ENCODE measurements at regions not wholly inside any gene's neighbourhood (a gene's known extent, or its start where the extent isn't known, plus 50 kb on each side); places are given as distances from the start of the nearest gene placed in this dataset.
"Not testable (repeated sequence)": the region's sequence is repeated elsewhere in the genome, so short reads cannot be mapped to it uniquely, and the experiment has no call there.

- no peaks in the 10 kb centered on the region for H3K36me3 ChIP-seq (replicated peaks)
- in situ Hi-C loops (cut with MboI; ENCODE audit: low sequenced_read_pairs): no loop called here
- H3K4me3 ChIP-seq: no peak overlapping the region
- H3K4me1 ChIP-seq: no peaks in the 10 kb centered on the region
- peaks cover 4% of the 10 kb centered on the region; the same call in 1 of the 2 replicates for H3K27me3 ChIP-seq (ENCODE audit: low read depth)
- H3K9me3 ChIP-seq: no peaks in the 10 kb centered on the region
- DNase-seq (ENCODE audit: low spot score in 2 of 2): no peak
These were observed 316.6 kb upstream of the KIAA1217 start for GRCh38 chr10:23892296-23892695.

DNA sequence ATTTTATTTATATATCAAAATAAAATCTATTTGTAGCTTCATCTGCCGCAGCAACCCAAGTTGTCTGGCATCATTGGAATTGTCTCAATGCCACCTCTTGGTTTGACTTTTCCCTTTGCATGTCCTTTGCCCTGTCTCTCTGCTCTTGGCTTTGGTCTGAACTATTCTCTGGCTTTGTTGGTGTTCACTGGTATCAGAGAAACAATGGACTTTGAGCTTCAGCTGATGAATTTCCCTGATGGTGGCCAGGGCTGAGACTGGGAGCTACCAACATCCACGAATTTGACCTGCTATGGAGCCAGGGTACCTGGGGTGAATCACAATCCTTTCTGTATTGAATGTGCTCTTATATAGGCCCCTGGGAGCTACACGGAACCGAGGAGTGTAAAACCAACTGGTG is 311.7 kb upstream of the KIAA1217 start:
- H3K4me3 ChIP-seq: no peak overlapping the region
- H3K27me3 ChIP-seq (ENCODE audit: low read depth): no peaks in the 10 kb centered on the region
- H3K9me3 ChIP-seq: no peaks in the 10 kb centered on the region
- H3K4me1 ChIP-seq: no peaks in the 10 kb centered on the region
- in situ Hi-C loops (cut with MboI; ENCODE audit: low sequenced_read_pairs): no loop called here
- no peak for DNase-seq (ENCODE audit: low spot score in 2 of 2)
- no peaks in the 10 kb centered on the region for H3K36me3 ChIP-seq (replicated peaks)

- no peaks in the 10 kb centered on the region for H3K36me3 ChIP-seq (replicated peaks)
- no peaks in the 10 kb centered on the region for H3K4me1 ChIP-seq
- in situ Hi-C loops (cut with MboI; ENCODE audit: low sequenced_read_pairs): no loop called here
- no peaks in the 10 kb centered on the region for H3K27me3 ChIP-seq (ENCODE audit: low read depth)
- no peak for DNase-seq (ENCODE audit: low spot score in 2 of 2)
- H3K9me3 ChIP-seq: no peaks in the 10 kb centered on the region
- no peak overlapping the region for H3K4me3 ChIP-seq
These were observed 311.1 kb upstream of the KIAA1217 start for GRCh38 chr10:23897861-23898260.

DNA sequence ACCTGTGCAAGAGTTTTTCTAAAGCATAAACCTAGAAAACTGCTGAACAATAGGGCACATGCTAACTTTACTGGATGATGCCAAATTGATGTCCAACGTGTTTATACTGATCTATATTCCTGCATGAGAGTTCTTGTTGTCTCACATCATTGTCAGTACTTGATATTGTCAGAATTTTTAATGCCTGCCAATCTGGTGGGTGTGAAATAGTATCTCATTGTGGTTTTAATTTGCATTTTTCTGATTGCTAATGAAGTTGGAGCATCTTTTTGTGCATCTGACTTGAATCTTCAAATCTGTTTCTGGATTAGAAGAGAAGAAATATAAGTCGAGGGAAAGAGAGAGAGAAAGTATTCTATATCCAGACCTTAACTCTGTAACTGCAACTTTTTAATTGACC is 309.8 kb upstream of the KIAA1217 start:
- Histone ChIP-seq H3K27me3 (ENCODE audit: low read depth) (no peaks in the 10 kb centered on the region), H3K4me1 (no peaks in the 10 kb centered on the region), H3K9me3 (no peaks in the 10 kb centered on the region), H3K36me3 (replicated peaks) (no peaks in the 10 kb centered on the region), H3K4me3 (no peak overlapping the region)
- no peak for DNase-seq (ENCODE audit: low spot score in 2 of 2)
- in situ Hi-C loops (cut with MboI; ENCODE audit: low sequenced_read_pairs): no loop called here

DNA sequence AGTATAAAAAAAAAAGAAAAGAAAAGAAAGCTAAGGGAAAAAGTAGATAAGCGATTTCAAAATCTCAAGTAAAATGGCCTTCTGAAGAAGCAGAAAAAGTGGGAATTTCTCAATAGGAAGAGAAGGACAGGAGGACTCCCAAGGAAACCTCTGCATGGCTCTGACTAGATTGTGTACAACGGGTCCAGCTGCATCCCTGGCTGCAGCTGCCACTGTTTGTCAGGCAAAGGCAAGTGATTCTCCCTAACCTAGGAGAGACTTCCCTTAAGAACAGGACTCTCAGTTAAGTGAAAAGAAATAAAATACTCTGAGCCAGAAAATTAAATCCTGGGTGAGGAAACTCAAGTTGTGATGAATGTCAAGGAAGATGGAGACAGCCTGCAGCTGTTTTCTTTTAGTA is 298.6 kb upstream of the KIAA1217 start:
- Histone ChIP-seq H3K36me3 (replicated peaks) (no peaks in the 10 kb centered on the region), H3K27me3 (ENCODE audit: low read depth) (no peaks in the 10 kb centered on the region), H3K4me3 (no peak overlapping the region), H3K9me3 (no peaks in the 10 kb centered on the region), H3K4me1 (no peaks in the 10 kb centered on the region)
- in situ Hi-C loops (cut with MboI; ENCODE audit: low sequenced_read_pairs): no loop called here
- DNase-seq (ENCODE audit: low spot score in 2 of 2): no peak

- in situ Hi-C loops (cut with MboI; ENCODE audit: low sequenced_read_pairs): no loop called here
- H3K4me1 ChIP-seq: no peaks in the 10 kb centered on the region
- no peak for DNase-seq (ENCODE audit: low spot score in 2 of 2)
- no peaks in the 10 kb centered on the region for H3K9me3 ChIP-seq
- 0 out of 2 replicates have a peak, but pooled peaks cover 4% of the 10 kb centered on the region for H3K27me3 ChIP-seq (ENCODE audit: low read depth)
- no peak overlapping the region for H3K4me3 ChIP-seq
- no peaks in the 10 kb centered on the region for H3K36me3 ChIP-seq (replicated peaks)
These were observed 296.0 kb upstream of the KIAA1217 start for GRCh38 chr10:23912884-23913404.

DNA sequence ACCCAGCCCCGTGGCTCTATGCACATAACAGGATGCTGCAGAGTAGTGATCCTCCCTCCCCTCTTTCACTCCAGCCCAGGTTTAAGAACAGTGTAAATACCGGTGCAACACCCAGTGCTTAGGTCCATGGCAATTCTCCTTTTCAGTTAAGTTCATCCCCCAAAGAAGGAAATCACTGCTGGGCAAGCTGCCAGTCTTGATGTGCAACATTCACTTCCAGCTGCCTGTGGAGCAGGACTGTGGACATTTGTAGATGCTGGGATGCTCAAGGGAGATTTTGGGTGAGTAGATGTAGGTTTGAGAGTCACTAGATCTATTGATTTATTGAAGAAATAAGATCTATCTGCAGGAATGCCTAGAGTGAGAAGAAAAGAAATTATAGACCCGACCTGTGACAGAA is 294.3 kb upstream of the KIAA1217 start:
- H3K36me3 ChIP-seq (replicated peaks): no peaks in the 10 kb centered on the region
- in situ Hi-C loops (cut with MboI; ENCODE audit: low sequenced_read_pairs): no loop called here
- H3K27me3 ChIP-seq (ENCODE audit: low read depth): 0 out of 2 replicates have a peak, but pooled peaks cover 4% of the 10 kb centered on the region
- DNase-seq (ENCODE audit: low spot score in 2 of 2): no peak
- H3K4me3 ChIP-seq: no peak overlapping the region
- no peaks in the 10 kb centered on the region for H3K4me1 ChIP-seq
- no peaks in the 10 kb centered on the region for H3K9me3 ChIP-seq

- in situ Hi-C loops (cut with MboI; ENCODE audit: low sequenced_read_pairs): no loop called here
- Histone ChIP-seq H3K4me3 (no peak overlapping the region), H3K36me3 (replicated peaks) (no peaks in the 10 kb centered on the region), H3K9me3 (no peaks in the 10 kb centered on the region), H3K27me3 (ENCODE audit: low read depth) (0 out of 2 replicates have a peak, but pooled peaks cover 4% of the 10 kb centered on the region), H3K4me1 (no peaks in the 10 kb centered on the region)
- no peak for DNase-seq (ENCODE audit: low spot score in 2 of 2)
These were observed 291.6 kb upstream of the KIAA1217 start for GRCh38 chr10:23917251-23917840.

GRCh38 chr10:23918090-23918723 is 290.7 kb upstream of the KIAA1217 start:
- Histone ChIP-seq H3K4me1 (no peaks in the 10 kb centered on the region), H3K36me3 (replicated peaks) (no peaks in the 10 kb centered on the region), H3K9me3 (no peaks in the 10 kb centered on the region), H3K27me3 (ENCODE audit: low read depth) (0 out of 2 replicates have a peak, but pooled peaks cover 4% of the 10 kb centered on the region), H3K4me3 (no peak overlapping the region)
- in situ Hi-C loops (cut with MboI; ENCODE audit: low sequenced_read_pairs): no loop called here
- no peak for DNase-seq (ENCODE audit: low spot score in 2 of 2)

DNA sequence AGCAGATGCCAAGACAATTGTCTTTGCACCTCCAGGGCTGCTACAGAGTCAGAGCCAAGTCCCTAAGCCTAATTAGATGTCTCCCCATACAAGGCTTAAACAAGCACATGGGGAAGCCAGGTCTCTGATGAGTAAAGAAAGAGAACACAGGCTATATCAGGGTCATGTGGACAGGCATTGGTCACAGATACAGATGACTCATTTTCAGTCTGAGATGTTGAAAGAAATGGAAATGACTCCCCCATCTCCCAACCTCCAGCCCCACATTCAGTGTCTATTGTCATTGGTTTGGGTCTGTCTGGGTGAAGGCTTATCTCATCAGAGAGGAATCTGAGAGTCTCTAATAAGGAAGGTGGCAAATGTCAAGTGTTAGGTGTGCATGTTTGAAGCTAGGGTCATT is 290.1 kb upstream of the KIAA1217 start:
- Histone ChIP-seq H3K36me3 (replicated peaks) (no peaks in the 10 kb centered on the region), H3K4me3 (no peak overlapping the region), H3K27me3 (ENCODE audit: low read depth) (0 out of 2 replicates have a peak, but pooled peaks cover 4% of the 10 kb centered on the region), H3K9me3 (no peaks in the 10 kb centered on the region), H3K4me1 (no peaks in the 10 kb centered on the region)
- DNase-seq (ENCODE audit: low spot score in 2 of 2): no peak
- in situ Hi-C loops (cut with MboI; ENCODE audit: low sequenced_read_pairs): no loop called here

DNA sequence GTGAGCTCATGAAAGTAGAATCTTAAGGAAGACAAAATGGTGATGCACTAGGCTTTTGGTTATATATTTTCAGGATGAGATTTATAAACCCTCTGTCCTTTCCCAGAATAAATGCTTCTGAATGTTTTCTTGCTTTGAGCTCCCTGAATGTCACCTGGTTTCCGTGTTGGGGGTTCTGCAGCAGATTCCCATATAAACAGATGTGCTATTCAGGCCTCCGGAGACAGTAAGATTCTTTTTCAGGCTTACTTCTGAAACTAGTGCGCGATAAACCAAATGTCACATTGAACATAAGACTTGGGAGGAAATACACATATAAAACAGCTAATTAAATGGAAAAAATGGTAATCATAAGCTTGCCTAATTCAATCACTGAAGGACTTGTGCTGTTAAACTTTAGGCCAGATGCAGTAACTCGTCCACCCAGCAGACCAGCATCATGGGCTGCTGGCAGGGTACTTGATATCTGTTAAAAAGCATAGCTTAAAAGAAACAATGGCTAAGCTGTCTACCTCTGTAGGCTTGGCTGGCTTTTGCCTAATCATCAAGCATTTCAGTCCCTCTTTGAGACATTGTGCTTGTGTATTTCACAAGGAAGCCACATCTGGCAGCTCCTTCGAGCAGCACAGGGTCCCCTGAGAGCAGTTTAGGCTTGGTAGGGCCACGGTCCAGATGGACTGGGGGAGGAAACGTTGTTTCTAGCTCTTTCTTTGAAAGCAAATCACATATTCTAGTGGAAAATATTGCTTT is 281.2 kb upstream of the KIAA1217 start:
- in situ Hi-C loops (cut with MboI; ENCODE audit: low sequenced_read_pairs): no loop called here
- H3K27me3 ChIP-seq (ENCODE audit: low read depth): no peaks in the 10 kb centered on the region
- H3K9me3 ChIP-seq: no peaks in the 10 kb centered on the region
- no peak overlapping the region for H3K4me3 ChIP-seq
- no peaks in the 10 kb centered on the region for H3K36me3 ChIP-seq (replicated peaks)
- DNase-seq (ENCODE audit: low spot score in 2 of 2): no peak
- H3K4me1 ChIP-seq: no peaks in the 10 kb centered on the region

- DNase-seq (ENCODE audit: low spot score in 2 of 2); H3K27me3 ChIP-seq (ENCODE audit: low read depth); H3K4me3 ChIP-seq; H3K9me3 ChIP-seq; H3K36me3 ChIP-seq (replicated peaks); in situ Hi-C loops (cut with MboI; ENCODE audit: low sequenced_read_pairs); H3K4me1 ChIP-seq: not testable (repeated sequence)
These were observed 274.9 kb upstream of the KIAA1217 start for GRCh38 chr10:23934023-23934422.

- no peak overlapping the region for H3K4me3 ChIP-seq
- DNase-seq (ENCODE audit: low spot score in 2 of 2): no peak
- in situ Hi-C loops (cut with MboI; ENCODE audit: low sequenced_read_pairs): no loop called here
- H3K27me3 ChIP-seq (ENCODE audit: low read depth): 0 out of 2 replicates have a peak, but pooled peaks cover 2% of the 10 kb centered on the region
- no peaks in the 10 kb centered on the region for H3K36me3 ChIP-seq (replicated peaks)
- H3K4me1 ChIP-seq: no peaks in the 10 kb centered on the region
- H3K9me3 ChIP-seq: no peaks in the 10 kb centered on the region
These were observed 263.1 kb upstream of the KIAA1217 start for GRCh38 chr10:23945845-23946244.

GRCh38 chr10:23951841-23952240 is 257.1 kb upstream of the KIAA1217 start:
- in situ Hi-C loops (cut with MboI; ENCODE audit: low sequenced_read_pairs): no loop called here
- Histone ChIP-seq H3K27me3 (ENCODE audit: low read depth) (no peaks in the 10 kb centered on the region), H3K36me3 (replicated peaks) (no peaks in the 10 kb centered on the region), H3K9me3 (no peaks in the 10 kb centered on the region), H3K4me1 (no peaks in the 10 kb centered on the region), H3K4me3 (no peak overlapping the region)
- DNase-seq (ENCODE audit: low spot score in 2 of 2): no peak
